Suprapubic skin (tissue), 4 donors: ENCODE measurements at regions not wholly inside any gene's neighbourhood (a gene's known extent, or its start where the extent isn't known, plus 50 kb on each side); places are given as distances from the start of the nearest gene placed in this dataset.

Source experiments
- DNase-seq, 2 donors: peaks; one replicate each; pipeline ENCODE4 v3.0.0-alpha.2; 2019; ENCODE audit warnings: low spot score in 2 of 2
- H3K27ac ChIP-seq: fragments of 200-600 bp; sonication (generic); one replicate; pipeline ENCODE4 v1.5.1; 2019
- H3K27me3 ChIP-seq: fragments of 200-600 bp; sonication (generic); one replicate; pipeline ENCODE4 v1.5.1; 2019
- H3K36me3 ChIP-seq: fragments of 200-600 bp; sonication (generic); one replicate; pipeline ENCODE4 v1.5.1; 2019
- H3K4me1 ChIP-seq: fragments of 200-600 bp; sonication (generic); one replicate; pipeline ENCODE4 v1.5.1; 2019
- H3K4me3 ChIP-seq: fragments of 200-600 bp; sonication (generic); one replicate; pipeline ENCODE4 v1.5.1; 2019; ENCODE audit warnings: mild to moderate bottlenecking
- H3K9me3 ChIP-seq: fragments of 200-600 bp; sonication (generic); one replicate; pipeline ENCODE4 v1.5.1; 2019
- EP300 ChIP-seq: sonication (generic); formaldehyde crosslinking; IDR thresholded peaks from one replicate; pipeline ENCODE4 v1.6.1; 2017; ENCODE audit warnings: antibody characterized with exemption
- POLR2A ChIP-seq, 2 donors: fragments of 450-650 bp; IDR thresholded peaks; one replicate each; pipeline ENCODE4 v1.6.1; 2017; ENCODE audit warnings: antibody characterized with exemption in 2 of 2, mild to moderate bottlenecking in 2 of 2, moderate library complexity in 2 of 2
- POLR2AphosphoS5 ChIP-seq, 3 donors: sonication (generic); formaldehyde crosslinking; IDR thresholded peaks; one replicate each; pipeline ENCODE4 v1.6.1; 2017; ENCODE audit warnings: antibody characterized with exemption in 3 of 3
- WGBS: methylation state at CpG from one replicate; pipeline ENCODE4 v1.1.5; 2018; 5-methylcytosine and 5-hydroxymethylcytosine counted together
- TF ChIP-seq, protein P1 (sequence below), 2 donors: fragments of 200-600 bp in 1 of 2; fragments of 450-650 bp in 1 of 2; sonication (generic) in 1 of 2; IDR thresholded peaks; one replicate each; pipeline ENCODE4 v1.5.1; 2016 to 2019; ENCODE audit warnings: antibody characterized with exemption in 2 of 2, mild to moderate bottlenecking in 1 of 2, moderate library complexity in 1 of 2

DNA sequence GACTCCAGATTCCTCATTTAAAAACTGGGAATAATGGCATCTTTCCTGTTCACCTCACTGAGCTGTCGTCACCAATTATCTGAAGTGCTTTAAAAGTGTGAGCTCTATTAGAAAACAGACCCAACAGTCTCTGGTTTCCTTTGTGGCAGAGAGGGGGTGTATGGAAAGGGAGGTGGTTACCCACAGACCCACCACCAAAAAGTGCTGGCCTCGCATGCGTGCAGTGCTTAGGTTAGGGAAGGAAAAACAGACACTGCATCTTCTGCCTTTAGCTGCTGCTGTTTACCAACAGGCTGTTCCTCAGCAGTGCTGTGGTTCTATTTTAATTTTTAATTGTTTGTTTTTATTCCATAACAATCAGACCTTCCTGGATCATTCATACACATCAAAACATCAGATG lies 249.6 kb downstream of the PIK3R1 start:
- H3K27ac ChIP-seq = no peak overlapping the region
- TF ChIP-seq EP300 (no peak), POLR2AphosphoS5 (IDR thresholded peaks at IDR 0.05) (no peak), POLR2A (IDR thresholded peaks at IDR 0.05) (no peak)
- TF ChIP-seq, protein P1, sequence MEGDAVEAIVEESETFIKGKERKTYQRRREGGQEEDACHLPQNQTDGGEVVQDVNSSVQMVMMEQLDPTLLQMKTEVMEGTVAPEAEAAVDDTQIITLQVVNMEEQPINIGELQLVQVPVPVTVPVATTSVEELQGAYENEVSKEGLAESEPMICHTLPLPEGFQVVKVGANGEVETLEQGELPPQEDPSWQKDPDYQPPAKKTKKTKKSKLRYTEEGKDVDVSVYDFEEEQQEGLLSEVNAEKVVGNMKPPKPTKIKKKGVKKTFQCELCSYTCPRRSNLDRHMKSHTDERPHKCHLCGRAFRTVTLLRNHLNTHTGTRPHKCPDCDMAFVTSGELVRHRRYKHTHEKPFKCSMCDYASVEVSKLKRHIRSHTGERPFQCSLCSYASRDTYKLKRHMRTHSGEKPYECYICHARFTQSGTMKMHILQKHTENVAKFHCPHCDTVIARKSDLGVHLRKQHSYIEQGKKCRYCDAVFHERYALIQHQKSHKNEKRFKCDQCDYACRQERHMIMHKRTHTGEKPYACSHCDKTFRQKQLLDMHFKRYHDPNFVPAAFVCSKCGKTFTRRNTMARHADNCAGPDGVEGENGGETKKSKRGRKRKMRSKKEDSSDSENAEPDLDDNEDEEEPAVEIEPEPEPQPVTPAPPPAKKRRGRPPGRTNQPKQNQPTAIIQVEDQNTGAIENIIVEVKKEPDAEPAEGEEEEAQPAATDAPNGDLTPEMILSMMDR (IDR thresholded peaks at IDR 0.05) = no peak
- no peak overlapping the region for H3K4me3 ChIP-seq

DNA sequence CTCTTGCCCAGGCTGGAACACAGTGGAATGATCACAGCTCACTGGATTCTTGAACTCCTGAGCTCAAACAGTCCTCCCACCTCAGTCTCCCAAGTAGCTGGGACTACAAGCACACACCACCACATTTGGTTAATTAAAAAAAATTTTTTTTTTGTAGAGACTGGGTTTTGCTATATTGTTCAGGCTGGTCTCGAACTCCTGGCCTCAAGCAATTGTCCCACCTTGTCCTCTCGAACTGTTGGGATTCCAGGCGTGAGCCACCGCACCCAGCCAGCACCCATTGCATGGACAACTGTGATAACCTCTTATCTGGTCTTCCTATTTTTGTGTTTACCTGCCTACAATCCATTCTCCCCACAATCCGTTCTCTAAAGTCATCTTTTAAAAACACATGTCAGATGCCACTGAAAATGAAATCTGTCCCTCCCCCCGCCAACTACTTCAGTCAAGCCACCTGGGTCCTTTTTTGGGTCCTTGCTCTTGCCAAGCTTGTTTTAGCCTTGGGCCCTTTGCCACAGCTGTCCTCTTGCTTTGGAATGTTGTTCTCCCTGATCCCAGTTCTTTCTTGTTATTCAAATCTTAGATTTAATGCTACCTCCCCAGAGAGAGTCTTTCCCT lies 250.5 kb downstream of the PIK3R1 start:
- H3K27me3 ChIP-seq = no peaks in the 10 kb centered on the region
- H3K4me3 ChIP-seq = no peak overlapping the region
- TF ChIP-seq, protein P1 (IDR thresholded peaks at IDR 0.05) = no peak
- TF ChIP-seq EP300 (no peak), POLR2AphosphoS5 (IDR thresholded peaks at IDR 0.05) (no peak), POLR2A (IDR thresholded peaks at IDR 0.05) (no peak)
- no peak overlapping the region for H3K27ac ChIP-seq
- WGBS = 87% methylated on average over 6 of the region's 6 CpGs
- no peaks in the 10 kb centered on the region for H3K36me3 ChIP-seq
- no peak for DNase-seq
- no peaks in the 10 kb centered on the region for H3K9me3 ChIP-seq
- peaks cover 14% of the 10 kb centered on the region for H3K4me1 ChIP-seq

More for the DNA sequence above, 249.6 kb downstream of the PIK3R1 start:
- 59% methylated on average over 3 of the region's 3 CpGs for WGBS
- Histone ChIP-seq H3K36me3 (no peaks in the 10 kb centered on the region), H3K9me3 (no peaks in the 10 kb centered on the region), H3K27me3 (no peaks in the 10 kb centered on the region), H3K4me1 (peaks cover 16% of the 10 kb centered on the region)
- DNase-seq = no peak

DNA sequence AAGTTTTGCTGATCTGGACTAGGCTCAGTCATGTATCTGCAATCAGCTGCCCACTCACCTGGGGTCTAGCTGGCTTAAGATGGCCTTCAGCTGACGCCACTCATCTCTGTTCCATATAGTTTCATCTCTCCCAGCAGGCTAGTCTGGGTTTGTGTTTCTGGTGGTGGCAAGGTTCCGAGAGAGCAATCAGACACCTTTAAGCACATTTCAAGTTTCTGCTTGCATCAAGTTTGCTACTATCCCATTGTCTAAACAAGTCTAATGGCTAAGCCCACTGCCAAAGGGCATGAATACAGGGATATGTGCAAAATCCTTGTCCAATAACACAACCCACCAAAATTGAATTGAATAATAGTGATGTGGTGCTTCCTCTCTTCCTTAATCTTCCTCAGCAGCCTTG lies 251.7 kb downstream of the PIK3R1 start:
- H3K36me3 ChIP-seq = no peaks in the 10 kb centered on the region
- no peak overlapping the region for H3K27ac ChIP-seq
- WGBS = 48% methylated on average over 2 of the region's 2 CpGs
- no peak overlapping the region for H3K4me3 ChIP-seq
- no peak for DNase-seq
- peaks cover 14% of the 10 kb centered on the region for H3K4me1 ChIP-seq
- no peak for TF ChIP-seq EP300
- no peaks in the 10 kb centered on the region for H3K9me3 ChIP-seq
- H3K27me3 ChIP-seq = no peaks in the 10 kb centered on the region

DNA sequence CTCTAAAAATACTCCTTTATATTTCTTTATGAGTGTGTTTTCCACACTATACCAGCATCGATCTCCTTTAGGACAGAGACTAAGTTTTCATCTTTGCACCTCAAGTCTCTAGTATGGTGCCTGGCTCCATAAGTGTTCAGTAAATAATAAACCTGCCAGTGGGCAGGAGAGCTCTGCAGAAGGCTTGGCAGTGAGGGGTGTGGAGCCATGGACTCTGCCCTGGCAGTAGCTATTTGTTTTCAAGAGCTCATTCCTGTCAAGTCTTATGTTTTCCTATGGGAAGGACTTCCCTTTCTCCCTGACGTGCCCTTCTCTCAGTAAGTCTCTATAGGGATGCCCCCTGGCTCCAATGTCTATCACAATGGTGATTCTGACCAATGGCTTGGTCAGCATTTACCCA lies 252.2 kb downstream of the PIK3R1 start:
- H3K27ac ChIP-seq = no peak overlapping the region
- no peaks in the 10 kb centered on the region for H3K27me3 ChIP-seq
- H3K9me3 ChIP-seq = no peaks in the 10 kb centered on the region
- DNase-seq = no peak
- WGBS = 94% methylated on average over 2 of the region's 2 CpGs
- peaks cover 14% of the 10 kb centered on the region for H3K4me1 ChIP-seq
- H3K4me3 ChIP-seq = no peak overlapping the region
- TF ChIP-seq, protein P1 (IDR thresholded peaks at IDR 0.05) = no peak
- TF ChIP-seq EP300 (no peak), POLR2AphosphoS5 (IDR thresholded peaks at IDR 0.05) (no peak), POLR2A (IDR thresholded peaks at IDR 0.05) (no peak)
- H3K36me3 ChIP-seq = no peaks in the 10 kb centered on the region

DNA sequence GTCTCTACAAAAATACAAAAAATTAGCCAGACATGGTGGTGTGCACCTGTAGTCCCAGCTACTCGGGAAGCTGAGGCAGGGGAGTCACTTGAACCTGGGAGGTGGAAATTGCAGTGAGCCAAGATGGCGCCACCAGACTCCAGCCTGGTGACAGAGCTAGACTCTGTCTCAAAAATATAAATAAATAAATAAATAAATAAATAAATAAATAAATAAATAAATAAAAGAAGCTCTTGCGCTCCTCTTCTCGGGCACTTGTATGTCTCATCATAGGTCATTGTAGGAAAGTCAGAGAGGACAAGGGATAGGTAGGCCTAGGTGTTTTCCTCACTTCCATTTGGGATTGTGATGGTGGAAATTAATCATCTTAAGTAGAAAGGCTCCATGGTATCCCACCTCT lies 252.8 kb downstream of the PIK3R1 start:
- H3K27ac ChIP-seq = no peak overlapping the region
- no peaks in the 10 kb centered on the region for H3K9me3 ChIP-seq
- no peaks in the 10 kb centered on the region for H3K27me3 ChIP-seq
- H3K36me3 ChIP-seq = no peaks in the 10 kb centered on the region
- TF ChIP-seq POLR2AphosphoS5 (IDR thresholded peaks at IDR 0.05) = no peak
- DNase-seq = no peak
- WGBS = 97% methylated on average over 4 of the region's 4 CpGs
- no peak overlapping the region for H3K4me3 ChIP-seq
- H3K4me1 ChIP-seq = peaks cover 14% of the 10 kb centered on the region

DNA sequence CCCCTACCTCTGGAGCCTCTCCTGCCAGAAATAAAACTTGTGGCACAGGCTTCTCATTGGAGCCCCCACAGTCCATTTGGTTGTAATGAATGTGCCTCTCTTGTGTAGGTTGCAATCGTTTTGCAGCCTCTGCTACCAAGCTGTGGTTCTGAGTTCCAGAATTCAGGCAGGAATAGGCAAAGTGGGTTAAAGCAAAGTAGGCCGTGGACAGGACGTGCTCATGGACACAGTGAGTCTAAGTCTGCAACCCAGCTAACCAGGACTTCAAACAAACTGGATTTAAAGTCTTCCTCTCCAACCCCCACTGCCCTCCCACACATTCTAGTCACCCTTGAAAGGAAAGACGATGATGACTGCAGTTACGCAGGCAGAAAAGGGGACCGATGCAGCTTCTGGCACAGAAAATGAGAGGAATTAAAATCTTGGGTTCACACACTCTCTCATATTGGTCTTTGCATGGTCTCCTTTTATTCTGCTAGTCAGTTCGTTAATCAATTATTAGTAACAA lies 260.0 kb downstream of the PIK3R1 start:
- WGBS = 88% methylated on average over 7 of the region's 7 CpGs

More for the DNA sequence above, 260.0 kb downstream of the PIK3R1 start:
- TF ChIP-seq EP300 (no peak), POLR2A (IDR thresholded peaks at IDR 0.05) (no peak), POLR2AphosphoS5 (IDR thresholded peaks at IDR 0.05) (no peak)
- TF ChIP-seq, protein P1 (IDR thresholded peaks at IDR 0.05) = no peak
- Histone ChIP-seq H3K4me1 (peaks cover 16% of the 10 kb centered on the region), H3K27me3 (no peaks in the 10 kb centered on the region), H3K4me3 (no peak overlapping the region), H3K36me3 (no peaks in the 10 kb centered on the region), H3K9me3 (no peaks in the 10 kb centered on the region), H3K27ac (no peak overlapping the region)
- no peak for DNase-seq
